Gastrocnemius medialis (tissue), 4 donors: ENCODE measurements at regions not wholly inside any gene's neighbourhood (a gene's known extent, or its start where the extent isn't known, plus 50 kb on each side); places are given as distances from the start of the nearest gene placed in this dataset.

Experiments
- ATAC-seq, 2 donors: fragments of 150-250 bp; one replicate each; pipeline ENCODE4 v1.9.1; 2016
- DNase-seq, 2 donors: peaks; one replicate each; pipeline ENCODE4 v3.0.0-alpha.2; 2019
- H3K27ac ChIP-seq, 4 donors: fragments of 200-600 bp; sonication (generic); 1 replicate in 1 of 4; 2 replicates in 3 of 4; pipeline ENCODE4 v1.5.1; 2016 to 2018; ENCODE audit warnings: mild to moderate bottlenecking in 2 of 4, moderate library complexity in 1 of 4
- H3K27me3 ChIP-seq, 3 donors: fragments of 200-600 bp; sonication (generic) in 2 of 3; 1 replicate in 1 of 3; 2 replicates in 2 of 3; pipeline versions ENCODE4 v1.5.1 to v1.6.0; 2016 to 2019; ENCODE audit warnings: mild to moderate bottlenecking in 1 of 3, moderate library complexity in 1 of 3
- H3K36me3 ChIP-seq, 2 donors: fragments of 200-600 bp; sonication (generic) in 1 of 2; one replicate each; pipeline ENCODE4 v1.5.1; 2017 to 2018
- H3K4me1 ChIP-seq, 2 donors: fragments of 200-600 bp; sonication (generic) in 1 of 2; one replicate each; pipeline ENCODE4 v1.5.1; 2016 to 2017; ENCODE audit warnings: mild to moderate bottlenecking in 2 of 2
- H3K4me3 ChIP-seq, 4 donors: fragments of 200-600 bp; sonication (generic) in 3 of 4; 1 replicate in 1 of 4; 2 replicates in 3 of 4; pipeline ENCODE4 v1.5.1; 2016 to 2019; ENCODE audit warnings: mild to moderate bottlenecking in 2 of 4
- H3K9me3 ChIP-seq, 3 donors: fragments of 200-600 bp; sonication (generic) in 2 of 3; 1 replicate in 1 of 3; 2 replicates in 2 of 3; pipeline ENCODE4 v1.5.1; 2016 to 2019
- POLR2A ChIP-seq, 2 donors: fragments of 450-650 bp; IDR thresholded peaks; one replicate each; pipeline ENCODE4 v1.6.1; 2017; ENCODE audit warnings: antibody characterized with exemption in 2 of 2, mild to moderate bottlenecking in 2 of 2, moderate library complexity in 2 of 2
- in situ Hi-C, 4 donors: fragments of 200-750 bp; cut with MboI; loops; one replicate each; pipeline versions ENCODE4 v1.15.0 to v1.8.0; 2017; ENCODE audit warnings: low sequenced_read_pairs in 4 of 4
- intact Hi-C: fragments of 100-400 bp; cut with DNase I; formaldehyde crosslinking; loops from one replicate; pipeline ENCODE4 v1.15.1; 2023; ENCODE audit warnings: low total_unique reads
- TF ChIP-seq, protein P1 (sequence below), 5 experiments: fragments of 450-650 bp in 3 of 5; fragments of 200-600 bp in 2 of 5; sonication (generic) in 2 of 5; IDR thresholded peaks in 4 of 5; conservative IDR thresholded peaks in 1 of 5; 1 replicate in 4 of 5; 2 replicates in 1 of 5; pipeline ENCODE4 v1.5.1; 2016 to 2019; ENCODE audit warnings: antibody characterized with exemption in 5 of 5, mild to moderate bottlenecking in 3 of 5, moderate library complexity in 3 of 5

DNA sequence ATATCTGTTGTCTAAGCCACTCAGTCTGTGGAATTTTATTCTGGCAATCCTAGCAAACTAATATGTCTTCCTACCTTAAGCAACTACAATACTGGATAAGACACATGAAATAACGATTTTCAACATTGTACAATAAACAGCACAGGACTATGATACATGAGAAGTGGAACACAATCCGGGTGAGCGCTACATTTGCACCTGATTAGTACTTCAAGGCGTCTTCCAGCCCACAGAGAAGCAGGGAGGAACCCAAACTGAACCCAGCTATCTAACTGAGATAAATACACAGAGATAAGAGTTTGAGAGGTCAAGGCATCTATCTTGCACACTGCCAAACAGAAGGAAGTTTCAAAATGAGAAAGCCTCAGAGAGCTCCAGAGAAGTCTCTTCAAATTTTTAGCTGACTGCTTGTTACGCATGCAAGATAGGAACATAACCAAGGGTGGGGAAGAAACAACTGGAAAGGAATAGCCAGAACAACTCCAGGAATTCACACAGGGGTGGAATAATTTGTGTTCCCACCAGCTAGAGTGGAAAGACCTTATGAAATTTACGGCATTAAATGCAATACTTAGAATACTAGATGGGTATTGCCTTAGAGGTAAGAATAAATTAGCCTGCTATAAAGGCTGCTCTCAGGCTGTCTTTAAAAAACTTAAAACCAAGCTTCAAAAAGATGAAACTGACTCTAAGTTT is 481.8 kb downstream of the MTRR start:
- Histone ChIP-seq H3K27ac (no peak overlapping the region), H3K9me3 (no peaks in the 10 kb centered on the region), H3K27me3 (no peaks in the 10 kb centered on the region), H3K4me1 (no peaks in the 10 kb centered on the region), H3K4me3 (no peak overlapping the region), H3K36me3 (no peaks in the 10 kb centered on the region)
- intact Hi-C loops: no loop called here
- ATAC-seq (no peak), DNase-seq (no peak)
- in situ Hi-C loops: no loop called here
- TF ChIP-seq, protein P1, sequence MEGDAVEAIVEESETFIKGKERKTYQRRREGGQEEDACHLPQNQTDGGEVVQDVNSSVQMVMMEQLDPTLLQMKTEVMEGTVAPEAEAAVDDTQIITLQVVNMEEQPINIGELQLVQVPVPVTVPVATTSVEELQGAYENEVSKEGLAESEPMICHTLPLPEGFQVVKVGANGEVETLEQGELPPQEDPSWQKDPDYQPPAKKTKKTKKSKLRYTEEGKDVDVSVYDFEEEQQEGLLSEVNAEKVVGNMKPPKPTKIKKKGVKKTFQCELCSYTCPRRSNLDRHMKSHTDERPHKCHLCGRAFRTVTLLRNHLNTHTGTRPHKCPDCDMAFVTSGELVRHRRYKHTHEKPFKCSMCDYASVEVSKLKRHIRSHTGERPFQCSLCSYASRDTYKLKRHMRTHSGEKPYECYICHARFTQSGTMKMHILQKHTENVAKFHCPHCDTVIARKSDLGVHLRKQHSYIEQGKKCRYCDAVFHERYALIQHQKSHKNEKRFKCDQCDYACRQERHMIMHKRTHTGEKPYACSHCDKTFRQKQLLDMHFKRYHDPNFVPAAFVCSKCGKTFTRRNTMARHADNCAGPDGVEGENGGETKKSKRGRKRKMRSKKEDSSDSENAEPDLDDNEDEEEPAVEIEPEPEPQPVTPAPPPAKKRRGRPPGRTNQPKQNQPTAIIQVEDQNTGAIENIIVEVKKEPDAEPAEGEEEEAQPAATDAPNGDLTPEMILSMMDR (IDR thresholded peaks at IDR 0.05 in 4 of 5, conservative IDR thresholded peaks at IDR 0.05 in 1 of 5): no peak

DNA sequence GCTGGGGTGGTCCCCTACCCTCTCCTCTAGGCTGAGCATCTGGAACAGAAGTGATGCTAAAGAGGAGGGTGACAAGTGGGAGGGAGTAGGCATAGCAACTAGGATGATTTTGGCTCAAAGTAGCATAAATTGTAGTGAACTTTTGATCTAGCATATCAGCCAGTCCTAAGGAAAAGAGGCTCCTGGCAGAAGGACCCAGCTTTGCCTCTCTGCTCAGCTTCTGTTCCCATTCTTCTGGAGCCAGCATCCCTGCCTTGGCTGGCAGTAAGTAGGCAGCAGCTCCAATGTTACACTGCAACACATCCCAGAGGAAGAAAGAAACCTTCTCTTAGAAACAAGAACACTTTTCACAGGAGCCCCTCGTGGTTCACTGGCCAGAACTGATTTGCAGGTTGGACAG is 487.0 kb downstream of the MTRR start:
- H3K4me1 ChIP-seq: no peaks in the 10 kb centered on the region
- TF ChIP-seq, protein P1 (IDR thresholded peaks at IDR 0.05 in 4 of 5, conservative IDR thresholded peaks at IDR 0.05 in 1 of 5): no peak
- no peak for TF ChIP-seq POLR2A (IDR thresholded peaks at IDR 0.05)
- no peak overlapping the region for H3K27ac ChIP-seq
- intact Hi-C loops: no loop called here
- H3K27me3 ChIP-seq: no peaks in the 10 kb centered on the region
- ATAC-seq: no peak
- no peaks in the 10 kb centered on the region for H3K36me3 ChIP-seq
- in situ Hi-C loops: no loop called here
- no peak overlapping the region for H3K4me3 ChIP-seq
- no peaks in the 10 kb centered on the region for H3K9me3 ChIP-seq
- DNase-seq: no peak

DNA sequence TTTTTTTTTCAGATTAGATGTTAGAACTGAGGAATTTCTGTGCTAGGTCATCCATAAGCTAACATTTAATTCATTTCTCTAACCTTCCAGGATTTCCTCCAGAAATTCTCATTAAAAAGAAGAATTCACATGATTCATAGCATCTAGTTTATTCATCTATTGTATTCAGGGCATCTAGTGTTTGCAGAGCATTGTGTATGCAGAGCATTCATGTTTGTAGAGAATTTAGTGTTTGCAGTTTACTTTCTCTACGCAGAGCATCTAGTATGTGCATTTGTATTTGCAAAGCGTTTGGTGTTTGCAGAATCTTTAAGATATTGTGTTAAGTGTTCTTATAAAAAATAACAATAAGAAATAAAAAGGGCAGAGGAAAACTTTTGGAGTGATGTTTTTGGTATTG is 491.1 kb downstream of the MTRR start:
- H3K27me3 ChIP-seq: no peaks in the 10 kb centered on the region
- intact Hi-C loops (no loop called here), in situ Hi-C loops (no loop called here)
- H3K4me1 ChIP-seq: no peaks in the 10 kb centered on the region
- no peaks in the 10 kb centered on the region for H3K36me3 ChIP-seq
- no peak for ATAC-seq
- H3K27ac ChIP-seq: no peak overlapping the region
- H3K9me3 ChIP-seq: no peaks in the 10 kb centered on the region
- H3K4me3 ChIP-seq: no peak overlapping the region
- DNase-seq: no peak
- TF ChIP-seq, protein P1 (IDR thresholded peaks at IDR 0.05 in 4 of 5, conservative IDR thresholded peaks at IDR 0.05 in 1 of 5): no peak
- TF ChIP-seq POLR2A (IDR thresholded peaks at IDR 0.05): no peak

DNA sequence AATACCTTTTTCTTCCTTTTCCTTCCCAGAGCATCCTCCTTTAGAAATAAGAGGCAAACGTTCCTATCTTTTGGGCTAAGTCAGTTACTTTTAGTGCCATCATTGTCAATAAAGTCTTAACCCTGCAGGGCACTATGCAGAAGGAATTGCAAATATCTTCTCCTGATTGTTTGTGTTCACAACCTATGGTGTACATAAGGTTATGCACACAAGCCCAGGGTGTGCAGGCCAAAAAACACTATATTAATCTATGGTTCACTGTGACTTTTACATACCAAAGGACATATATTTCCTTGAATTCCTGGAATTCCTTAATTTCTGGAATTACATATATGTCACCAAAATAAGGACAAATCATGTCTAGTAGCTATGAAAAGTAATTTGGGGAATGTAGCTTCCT is 493.5 kb downstream of the MTRR start:
- ATAC-seq: no peak
- Histone ChIP-seq H3K27ac (no peak overlapping the region), H3K36me3 (no peaks in the 10 kb centered on the region), H3K9me3 (no peaks in the 10 kb centered on the region), H3K4me3 (no peak overlapping the region), H3K27me3 (no peaks in the 10 kb centered on the region), H3K4me1 (no peaks in the 10 kb centered on the region)
- intact Hi-C loops: no loop called here
- TF ChIP-seq, protein P1 (IDR thresholded peaks at IDR 0.05 in 4 of 5, conservative IDR thresholded peaks at IDR 0.05 in 1 of 5): no peak
- TF ChIP-seq POLR2A (IDR thresholded peaks at IDR 0.05): no peak
- in situ Hi-C loops: no loop called here
- no peak for DNase-seq

DNA sequence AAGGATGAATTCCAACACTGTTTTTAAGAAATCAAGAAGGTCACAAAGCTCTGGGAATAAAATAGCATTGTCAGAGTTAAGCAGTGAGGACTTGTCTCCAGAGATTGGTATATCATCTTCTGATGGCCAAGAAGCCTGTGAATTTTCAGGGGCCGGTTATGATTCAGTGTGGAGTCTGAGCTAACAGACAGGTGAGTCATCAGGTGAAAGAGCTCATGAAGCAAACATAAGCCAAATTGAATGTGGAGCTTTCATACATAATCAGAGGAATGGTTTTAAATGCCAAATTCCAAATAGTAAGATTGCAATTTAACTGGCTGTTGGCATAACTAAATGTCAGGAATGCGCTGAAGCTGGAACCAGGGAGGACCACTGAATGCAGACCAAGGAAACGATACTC is 494.2 kb downstream of the MTRR start:
- TF ChIP-seq POLR2A (IDR thresholded peaks at IDR 0.05): no peak
- TF ChIP-seq, protein P1 (IDR thresholded peaks at IDR 0.05 in 4 of 5, conservative IDR thresholded peaks at IDR 0.05 in 1 of 5): no peak
- Histone ChIP-seq H3K27me3 (no peaks in the 10 kb centered on the region), H3K4me1 (no peaks in the 10 kb centered on the region), H3K4me3 (no peak overlapping the region), H3K36me3 (no peaks in the 10 kb centered on the region), H3K27ac (no peak overlapping the region), H3K9me3 (no peaks in the 10 kb centered on the region)
- in situ Hi-C loops (no loop called here), intact Hi-C loops (no loop called here)
- ATAC-seq (no peak), DNase-seq (no peak)
